NK-92 treated with Interleukin-12 subunit alpha and Interleukin-12 subunit beta, amount 100 ng/mL, for 24 hours (cell line): ENCODE measurements at regions not wholly inside any gene's neighbourhood (a gene's known extent, or its start where the extent isn't known, plus 50 kb on each side); places are given as distances from the start of the nearest gene placed in this dataset.

Experiments used
- DNase-seq: peaks from one replicate; lab custom pipeline; 2025; lab: John Stamatoyannopoulos, UW

- no peak for DNase-seq
Measured at GRCh38 chr13:109397285-109397684, 389.1 kb downstream of the IRS2 start.

DNA sequence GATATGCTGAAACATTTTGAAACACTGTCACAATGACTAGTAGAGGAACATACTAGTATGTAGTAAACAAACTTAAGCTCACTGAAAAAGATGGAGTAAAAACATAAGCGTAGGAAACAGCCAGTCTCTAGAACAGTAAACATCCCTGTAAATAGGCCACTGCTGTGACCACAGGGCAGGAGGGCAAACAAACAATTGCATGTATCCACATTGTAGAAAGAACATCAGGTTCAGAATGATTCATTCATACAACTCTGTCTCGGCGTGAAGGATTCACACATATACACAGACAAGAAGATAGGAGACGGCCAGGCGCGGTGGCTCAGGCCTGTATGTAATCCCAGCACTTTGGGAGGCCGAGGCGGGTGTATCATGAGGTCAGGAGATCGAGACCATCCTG lies 390.1 kb downstream of the IRS2 start:
- DNase-seq = no peak

DNA sequence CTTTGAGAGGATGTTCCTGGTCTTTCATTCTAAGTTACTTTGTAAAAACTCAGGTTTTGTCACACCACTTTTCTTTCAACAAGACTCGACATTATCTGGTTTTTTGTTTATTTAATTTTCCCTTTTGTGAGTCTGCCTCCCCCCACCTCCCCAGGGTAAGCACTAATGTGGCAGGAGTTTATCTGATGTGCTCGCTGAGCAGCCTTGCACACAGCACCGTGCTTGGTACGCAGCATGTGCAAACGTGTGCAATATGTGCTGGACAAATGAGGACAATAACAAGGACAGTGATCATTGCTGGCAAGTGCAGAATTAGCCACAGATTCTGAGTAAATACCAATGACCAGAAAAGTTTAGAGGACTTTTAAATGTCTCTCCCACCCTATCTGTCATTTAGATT lies 391.4 kb downstream of the IRS2 start:
- no peak for DNase-seq

- DNase-seq = no peak
Measured at GRCh38 chr13:109394311-109394988, 391.9 kb downstream of the IRS2 start.

DNA sequence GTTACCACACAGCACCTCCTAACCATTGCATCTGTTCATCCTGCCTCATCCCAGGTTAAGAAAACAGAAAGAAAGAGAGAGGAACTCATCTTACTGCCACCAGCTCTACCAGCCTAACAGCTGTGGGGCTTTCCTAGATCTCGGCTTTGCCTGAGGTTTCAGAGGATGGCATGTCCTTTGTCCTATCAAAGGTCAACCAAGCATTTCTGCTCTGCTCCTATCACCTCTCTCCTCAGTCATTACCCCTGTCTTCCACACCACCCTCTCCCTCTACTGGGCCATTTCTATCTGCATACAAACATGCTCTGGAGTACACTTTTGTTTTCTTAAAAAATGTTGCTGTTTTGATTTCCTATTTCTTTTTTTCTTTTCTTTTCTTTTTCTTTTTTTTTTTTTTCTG lies 393.3 kb downstream of the IRS2 start:
- no peak for DNase-seq

DNA sequence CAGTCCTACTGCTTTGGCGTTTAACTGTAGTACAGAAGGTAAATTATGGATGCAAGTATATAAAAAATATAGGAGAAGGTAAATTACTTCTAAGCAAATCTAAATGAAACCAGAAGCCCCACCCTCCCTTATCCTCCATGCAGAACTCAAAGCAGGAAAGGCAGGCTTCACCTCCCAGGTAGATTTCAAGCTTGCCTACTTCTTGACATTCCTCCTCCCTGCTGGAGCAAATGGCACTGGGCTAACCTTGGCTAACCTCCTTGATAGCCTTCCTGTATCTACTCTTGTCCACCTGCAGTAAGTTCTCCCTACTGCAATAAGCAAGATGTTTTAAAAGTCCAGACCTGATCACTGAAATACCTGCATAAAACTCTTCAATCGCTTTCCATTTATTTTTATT lies 396.0 kb downstream of the IRS2 start:
- no peak for DNase-seq

DNA sequence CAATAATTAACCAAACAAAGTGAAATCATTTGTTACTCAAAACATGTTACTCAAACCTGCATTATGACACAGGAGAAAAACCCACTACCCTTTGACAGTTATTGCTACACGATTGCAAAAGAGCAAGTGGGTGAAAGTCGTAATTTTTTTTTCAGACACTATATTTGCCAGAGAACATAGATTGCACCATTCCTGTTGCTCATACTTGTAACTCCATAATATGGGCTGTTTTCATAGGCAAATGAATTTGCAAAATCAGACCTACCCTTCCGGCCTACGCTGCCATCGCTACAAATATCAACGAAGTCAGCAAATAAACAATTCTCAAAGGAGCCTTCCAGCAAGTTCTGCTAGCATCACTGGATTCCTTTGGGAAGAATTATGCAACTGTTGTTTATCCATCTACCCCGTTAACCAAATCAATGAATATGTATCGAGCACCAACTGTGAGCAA lies 396.5 kb downstream of the IRS2 start:
- DNase-seq = no peak

GRCh38 chr13:109389456-109389855 lies 396.9 kb downstream of the IRS2 start:
- no peak for DNase-seq

GRCh38 chr13:109387471-109387870 lies 398.9 kb downstream of the IRS2 start:
- no peak for DNase-seq

DNA sequence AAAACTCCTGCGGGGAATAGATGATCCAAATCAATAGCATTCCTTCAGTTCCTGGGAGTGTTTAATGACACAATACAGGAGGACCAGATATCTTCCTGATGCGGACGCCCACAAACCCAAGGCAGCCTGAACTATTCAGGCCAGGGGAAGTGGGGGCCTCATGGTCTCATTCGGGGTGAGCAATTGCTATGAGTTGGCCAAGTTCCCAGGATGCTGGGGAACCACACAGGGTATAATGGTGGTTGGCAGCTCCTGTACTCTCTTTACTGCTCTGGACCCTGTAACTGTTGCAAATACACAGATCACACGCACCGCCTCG lies 401.2 kb downstream of the IRS2 start:
- DNase-seq = no peak

- DNase-seq = no peak
Measured at GRCh38 chr13:109384491-109385241, 401.7 kb downstream of the IRS2 start.

GRCh38 chr13:109383683-109384082 lies 402.7 kb downstream of the IRS2 start:
- DNase-seq = no peak

GRCh38 chr13:109381546-109382180 lies 404.7 kb downstream of the IRS2 start:
- no peak for DNase-seq

DNA sequence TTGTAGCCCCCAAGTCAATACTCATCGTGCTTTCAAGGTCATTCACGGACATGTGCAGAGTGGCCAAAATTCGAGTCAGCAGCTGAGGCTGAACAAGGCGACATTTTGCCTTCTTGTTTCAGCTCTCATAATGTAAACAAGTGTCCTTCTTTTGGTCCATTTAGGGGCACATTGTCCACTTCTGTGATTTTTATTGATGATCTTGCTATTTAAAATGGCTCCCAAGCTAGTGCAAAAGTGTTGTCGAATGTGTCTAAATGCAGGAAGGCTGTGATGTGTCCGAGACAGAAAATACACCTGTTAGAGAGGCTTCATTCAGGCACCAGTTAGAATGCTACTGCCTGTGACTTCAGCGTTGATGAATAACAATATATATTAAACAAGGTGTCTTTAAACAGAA lies 405.9 kb downstream of the IRS2 start:
- no peak for DNase-seq

DNA sequence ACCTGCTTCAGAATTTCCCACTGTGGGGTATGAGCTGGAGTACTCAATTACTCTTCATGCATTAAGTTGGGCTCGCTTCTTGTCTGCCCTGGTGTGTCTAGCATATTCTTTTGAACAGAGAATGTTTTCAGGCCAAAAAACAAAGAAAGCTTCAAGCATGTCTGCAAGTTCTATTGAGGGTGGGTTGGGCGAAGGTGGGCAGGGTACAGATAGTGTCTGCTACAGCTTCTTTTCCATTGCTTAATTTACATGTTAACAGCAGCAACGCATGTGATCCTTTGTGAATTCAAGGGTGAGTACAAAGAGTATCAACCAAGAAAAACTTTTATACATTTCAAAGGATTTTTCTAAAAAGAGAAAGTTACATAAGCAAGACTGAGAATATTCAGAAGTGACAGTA lies 406.5 kb downstream of the IRS2 start:
- DNase-seq = no peak

- no peak for DNase-seq
Measured at GRCh38 chr13:109376936-109377335, 409.4 kb downstream of the IRS2 start.

GRCh38 chr13:109374609-109375200 lies 411.7 kb downstream of the IRS2 start:
- no peak for DNase-seq

- no peak for DNase-seq
Measured at GRCh38 chr13:109372666-109373065, 413.7 kb downstream of the IRS2 start.

DNA sequence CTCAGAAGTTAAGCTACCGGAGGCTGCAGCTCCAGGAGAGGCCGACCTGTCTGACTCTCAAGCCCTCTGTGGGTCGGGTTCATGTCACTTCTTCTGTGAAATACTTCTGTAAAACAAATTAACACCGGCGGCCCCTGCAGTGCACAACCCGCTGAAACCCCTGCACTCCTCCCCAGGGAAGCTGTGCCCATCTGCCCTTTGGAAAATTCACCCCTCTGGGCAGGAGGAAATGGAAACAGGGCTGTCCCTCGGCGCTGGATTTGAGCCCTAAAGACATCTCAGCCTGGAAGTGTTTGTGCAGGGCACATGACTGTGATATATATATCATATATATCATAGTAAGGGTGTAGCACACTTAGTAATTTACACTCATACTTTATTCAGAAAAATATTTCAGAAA lies 415.3 kb downstream of the IRS2 start:
- DNase-seq = no peak

DNA sequence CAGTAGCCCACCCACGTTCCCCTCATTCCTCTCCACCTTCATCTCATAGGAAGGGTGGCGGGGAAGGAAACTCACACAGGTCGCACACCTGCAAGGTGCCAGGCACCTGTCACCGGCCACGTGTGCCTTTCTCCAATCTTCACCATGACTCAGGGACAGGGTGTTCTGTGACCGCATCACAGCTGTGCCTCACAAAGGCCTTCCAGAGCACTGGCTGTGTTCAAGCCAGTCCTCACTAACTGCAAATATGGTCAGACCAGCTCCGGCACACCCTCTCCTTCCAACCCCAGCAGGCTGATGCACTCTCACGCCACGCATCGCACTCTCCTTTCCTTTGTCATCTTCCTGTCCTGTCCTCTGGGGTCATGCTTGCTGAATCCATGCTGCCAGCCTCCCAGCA lies 415.9 kb downstream of the IRS2 start:
- no peak for DNase-seq

DNA sequence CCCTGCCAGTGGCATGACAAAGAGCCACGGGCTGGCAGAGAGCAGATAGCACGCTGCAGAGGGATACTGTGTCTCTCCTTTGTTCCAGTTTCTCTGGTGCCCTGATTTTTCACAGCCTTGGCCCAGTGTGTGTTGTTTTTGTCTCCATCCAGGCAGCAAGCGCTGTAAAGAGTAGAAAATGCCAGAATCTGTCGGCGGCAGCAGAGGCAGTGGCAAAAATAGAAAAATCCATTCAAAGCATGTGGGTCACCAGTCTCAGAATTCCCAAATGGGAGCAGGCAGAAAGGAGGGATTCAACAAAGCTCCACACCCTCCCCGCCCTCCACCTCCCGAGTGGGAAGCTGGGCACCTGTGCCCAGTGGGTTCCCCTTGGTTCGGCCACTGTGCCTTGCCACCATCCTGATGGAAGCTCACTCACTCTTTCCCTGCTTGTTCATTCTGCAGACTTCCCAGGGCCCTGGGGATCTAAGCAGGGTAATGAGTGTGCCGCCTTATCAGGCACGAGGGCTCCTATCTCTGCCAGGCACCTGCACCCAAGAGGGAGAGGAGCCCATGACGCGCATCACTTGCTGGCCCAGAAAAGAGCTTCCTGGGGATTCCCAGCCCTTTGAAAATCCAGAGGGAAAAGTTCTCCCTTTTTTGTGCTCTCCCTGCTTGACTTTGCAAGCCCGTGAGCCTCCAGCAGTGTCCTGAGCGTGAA lies 416.9 kb downstream of the IRS2 start:
- no peak for DNase-seq

DNA sequence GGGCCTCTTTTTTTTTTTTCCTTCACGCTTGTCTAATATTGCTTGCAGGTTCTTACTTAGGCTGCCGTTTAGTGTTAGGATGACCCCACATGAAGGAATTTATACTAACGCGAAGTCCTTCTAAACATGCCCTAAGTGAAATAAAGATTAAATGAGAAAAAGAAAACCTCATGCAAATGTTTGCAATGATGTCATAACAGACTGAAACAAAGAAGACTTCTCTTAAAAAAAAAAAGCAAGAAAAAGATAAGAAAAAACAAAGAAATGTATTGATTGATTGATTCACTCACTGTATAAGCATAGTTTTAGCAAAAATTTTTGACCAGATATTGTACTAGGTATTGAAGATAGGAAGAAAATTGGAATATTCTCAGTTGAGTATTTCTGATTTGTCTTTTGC lies 418.2 kb downstream of the IRS2 start:
- DNase-seq = no peak
